Ishikawa (cell line): ENCODE measurements at regions not wholly inside any gene's neighbourhood (a gene's known extent, or its start where the extent isn't known, plus 50 kb on each side); places are given as distances from the start of the nearest gene placed in this dataset.

ENCODE experiments used
- CEBPB ChIP-seq: IDR thresholded peaks from 2 replicates; pipeline ENCODE4 v1.6.1; 2012
- CREB1 ChIP-seq: IDR thresholded peaks from 2 replicates; pipeline ENCODE4 v1.6.1; 2012; ENCODE audit warnings: low read depth
- EP300 ChIP-seq: IDR thresholded peaks from 2 replicates; pipeline ENCODE4 v1.6.1; 2012; ENCODE audit warnings: borderline replicate concordance
- FOXM1 ChIP-seq: IDR thresholded peaks from 2 replicates; pipeline ENCODE4 v1.6.1; 2012; ENCODE audit warnings: low read depth, borderline replicate concordance
- NFIC ChIP-seq: IDR thresholded peaks from 2 replicates; pipeline ENCODE4 v1.6.1; 2012
- RAD21 ChIP-seq: IDR thresholded peaks from 2 replicates; pipeline ENCODE4 v1.6.1; 2012; ENCODE audit warnings: low read depth
- TAF1 ChIP-seq: IDR thresholded peaks from 2 replicates; pipeline ENCODE4 v1.6.1; 2012; ENCODE audit warnings: low read depth, mild to moderate bottlenecking
- TCF12 ChIP-seq: IDR thresholded peaks from 2 replicates; pipeline ENCODE4 v1.6.1; 2012; ENCODE audit warnings: low read depth
- TEAD4 ChIP-seq: IDR thresholded peaks from 2 replicates; pipeline ENCODE4 v1.6.1; 2012
- YY1 ChIP-seq: IDR thresholded peaks from 2 replicates; pipeline ENCODE4 v1.6.1; 2012; ENCODE audit warnings: low read depth
- ZBTB7A ChIP-seq: IDR thresholded peaks from 2 replicates; pipeline ENCODE4 v1.6.1; 2012; ENCODE audit warnings: low read depth
- TF ChIP-seq, protein P1 (sequence below): IDR thresholded peaks from 2 replicates; pipeline ENCODE4 v1.6.1; 2012; ENCODE audit warnings: low read depth, mild to moderate bottlenecking
- TF ChIP-seq, protein P2 (sequence below): IDR thresholded peaks from 2 replicates; pipeline ENCODE4 v1.6.1; 2012
- TF ChIP-seq, protein P3 (sequence below): IDR thresholded peaks from 2 replicates; pipeline ENCODE4 v1.6.1; 2012

DNA sequence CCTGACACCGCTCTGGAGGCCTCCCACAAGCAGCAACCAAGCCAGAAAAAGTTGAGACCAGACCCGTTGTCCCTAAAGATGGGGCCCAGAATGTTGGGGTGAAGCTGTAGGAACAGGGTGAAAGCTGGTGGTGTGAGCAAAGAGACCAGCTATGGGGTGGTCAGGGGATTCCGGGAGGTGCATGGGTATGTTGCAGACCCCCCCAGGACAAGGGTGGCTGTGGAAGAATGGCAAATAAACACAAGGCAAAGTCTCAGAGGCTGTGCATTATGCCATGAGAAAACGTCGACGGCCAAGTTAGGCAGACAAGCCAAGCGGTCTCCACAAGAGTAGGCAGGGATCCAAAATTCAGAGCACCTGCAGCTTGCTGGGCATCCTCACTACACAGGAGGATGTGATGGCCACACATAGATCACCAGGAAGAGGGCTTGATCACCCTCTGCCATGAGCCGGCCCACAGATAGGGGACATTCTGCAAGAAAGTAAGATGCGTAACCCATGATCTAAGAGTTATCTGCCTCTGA lies 58.8 kb upstream of the KCNA1 start:
- TF ChIP-seq EP300 (no peak), CEBPB (no peak), RAD21 (no peak), ZBTB7A (no peak), YY1 (no peak), TEAD4 (no peak), CREB1 (no peak), FOXM1 (no peak), TCF12 (no peak), NFIC (no peak), TAF1 (no peak)
- TF ChIP-seq, protein P1, sequence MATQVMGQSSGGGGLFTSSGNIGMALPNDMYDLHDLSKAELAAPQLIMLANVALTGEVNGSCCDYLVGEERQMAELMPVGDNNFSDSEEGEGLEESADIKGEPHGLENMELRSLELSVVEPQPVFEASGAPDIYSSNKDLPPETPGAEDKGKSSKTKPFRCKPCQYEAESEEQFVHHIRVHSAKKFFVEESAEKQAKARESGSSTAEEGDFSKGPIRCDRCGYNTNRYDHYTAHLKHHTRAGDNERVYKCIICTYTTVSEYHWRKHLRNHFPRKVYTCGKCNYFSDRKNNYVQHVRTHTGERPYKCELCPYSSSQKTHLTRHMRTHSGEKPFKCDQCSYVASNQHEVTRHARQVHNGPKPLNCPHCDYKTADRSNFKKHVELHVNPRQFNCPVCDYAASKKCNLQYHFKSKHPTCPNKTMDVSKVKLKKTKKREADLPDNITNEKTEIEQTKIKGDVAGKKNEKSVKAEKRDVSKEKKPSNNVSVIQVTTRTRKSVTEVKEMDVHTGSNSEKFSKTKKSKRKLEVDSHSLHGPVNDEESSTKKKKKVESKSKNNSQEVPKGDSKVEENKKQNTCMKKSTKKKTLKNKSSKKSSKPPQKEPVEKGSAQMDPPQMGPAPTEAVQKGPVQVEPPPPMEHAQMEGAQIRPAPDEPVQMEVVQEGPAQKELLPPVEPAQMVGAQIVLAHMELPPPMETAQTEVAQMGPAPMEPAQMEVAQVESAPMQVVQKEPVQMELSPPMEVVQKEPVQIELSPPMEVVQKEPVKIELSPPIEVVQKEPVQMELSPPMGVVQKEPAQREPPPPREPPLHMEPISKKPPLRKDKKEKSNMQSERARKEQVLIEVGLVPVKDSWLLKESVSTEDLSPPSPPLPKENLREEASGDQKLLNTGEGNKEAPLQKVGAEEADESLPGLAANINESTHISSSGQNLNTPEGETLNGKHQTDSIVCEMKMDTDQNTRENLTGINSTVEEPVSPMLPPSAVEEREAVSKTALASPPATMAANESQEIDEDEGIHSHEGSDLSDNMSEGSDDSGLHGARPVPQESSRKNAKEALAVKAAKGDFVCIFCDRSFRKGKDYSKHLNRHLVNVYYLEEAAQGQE: no peak
- TF ChIP-seq, protein P2, sequence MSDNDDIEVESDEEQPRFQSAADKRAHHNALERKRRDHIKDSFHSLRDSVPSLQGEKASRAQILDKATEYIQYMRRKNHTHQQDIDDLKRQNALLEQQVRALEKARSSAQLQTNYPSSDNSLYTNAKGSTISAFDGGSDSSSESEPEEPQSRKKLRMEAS: no peak
- TF ChIP-seq, protein P3, sequence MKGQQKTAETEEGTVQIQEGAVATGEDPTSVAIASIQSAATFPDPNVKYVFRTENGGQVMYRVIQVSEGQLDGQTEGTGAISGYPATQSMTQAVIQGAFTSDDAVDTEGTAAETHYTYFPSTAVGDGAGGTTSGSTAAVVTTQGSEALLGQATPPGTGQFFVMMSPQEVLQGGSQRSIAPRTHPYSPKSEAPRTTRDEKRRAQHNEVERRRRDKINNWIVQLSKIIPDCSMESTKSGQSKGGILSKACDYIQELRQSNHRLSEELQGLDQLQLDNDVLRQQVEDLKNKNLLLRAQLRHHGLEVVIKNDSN: no peak
